HG03066 (cell line): ENCODE measurements at regions not wholly inside any gene's neighbourhood (a gene's known extent, or its start where the extent isn't known, plus 50 kb on each side); places are given as distances from the start of the nearest gene placed in this dataset.
A peak's percentile ranks its signal among the peaks of the same experiment; 100 is the strongest.

ENCODE experiments used
- ATAC-seq: cut with Tn5 transposase; IDR thresholded peaks from one replicate; pipeline ENCODE4 v1.9.1; 2021; ENCODE audit warnings: low read depth; ENCODE audit not compliant: unreplicated experiment

- no peak for ATAC-seq
Observed at GRCh38 chr4:12729384-12729783, 754.8 kb downstream of the RAB28 start.

GRCh38 chr4:12724510-12724909 is 759.6 kb downstream of the RAB28 start:
- ATAC-seq, result no peak

GRCh38 chr4:12723849-12724447 is 760.2 kb downstream of the RAB28 start:
- no peak for ATAC-seq

- no peak for ATAC-seq
Observed at GRCh38 chr4:12716896-12717295, 767.2 kb downstream of the RAB28 start.

- no peak for ATAC-seq
Observed at GRCh38 chr4:12712648-12713339, 771.3 kb downstream of the RAB28 start.

- no peak for ATAC-seq
Observed at GRCh38 chr4:12707381-12708175, 776.6 kb downstream of the RAB28 start.

GRCh38 chr4:12703036-12703435 is 781.1 kb downstream of the RAB28 start:
- no peak for ATAC-seq

- peak; percentile 63 for ATAC-seq
Observed at GRCh38 chr4:12701384-12701783, 782.8 kb downstream of the RAB28 start.

- ATAC-seq, result no peak
Observed at GRCh38 chr4:12697970-12698369, 786.2 kb downstream of the RAB28 start.

GRCh38 chr4:12692815-12693214 is 791.3 kb downstream of the RAB28 start:
- no peak for ATAC-seq

- ATAC-seq, result no peak
Observed at GRCh38 chr4:12691168-12691567, 793.0 kb downstream of the RAB28 start.

GRCh38 chr4:12689457-12689856 is 794.7 kb downstream of the RAB28 start:
- no peak for ATAC-seq

- ATAC-seq, result no peak
Observed at GRCh38 chr4:12679217-12679616, 804.9 kb downstream of the RAB28 start.

GRCh38 chr4:12674184-12674583 is 810.0 kb downstream of the RAB28 start:
- ATAC-seq, result no peak

GRCh38 chr4:12672303-12672702 is 811.8 kb downstream of the RAB28 start:
- ATAC-seq, result no peak

GRCh38 chr4:12658146-12658545 is 826.0 kb downstream of the RAB28 start:
- no peak for ATAC-seq

- ATAC-seq, result no peak
Observed at GRCh38 chr4:12651876-12652275, 832.3 kb downstream of the RAB28 start.

- no peak for ATAC-seq
Observed at GRCh38 chr4:12645732-12646131, 838.4 kb downstream of the RAB28 start.

GRCh38 chr4:12644261-12644660 is 839.9 kb downstream of the RAB28 start:
- ATAC-seq, result no peak

- ATAC-seq, result no peak
Observed at GRCh38 chr4:12636191-12636590, 847.9 kb downstream of the RAB28 start.

GRCh38 chr4:12635629-12636028 is 848.5 kb downstream of the RAB28 start:
- ATAC-seq, result no peak
